Daoy (cell line): ENCODE measurements at regions not wholly inside any gene's neighbourhood (a gene's known extent, or its start where the extent isn't known, plus 50 kb on each side); places are given as distances from the start of the nearest gene placed in this dataset.

Source experiments
- DNase-seq: peaks from one replicate; pipeline ENCODE4 v3.0.0-alpha.2; 2015; ENCODE audit warnings: low read depth

DNA sequence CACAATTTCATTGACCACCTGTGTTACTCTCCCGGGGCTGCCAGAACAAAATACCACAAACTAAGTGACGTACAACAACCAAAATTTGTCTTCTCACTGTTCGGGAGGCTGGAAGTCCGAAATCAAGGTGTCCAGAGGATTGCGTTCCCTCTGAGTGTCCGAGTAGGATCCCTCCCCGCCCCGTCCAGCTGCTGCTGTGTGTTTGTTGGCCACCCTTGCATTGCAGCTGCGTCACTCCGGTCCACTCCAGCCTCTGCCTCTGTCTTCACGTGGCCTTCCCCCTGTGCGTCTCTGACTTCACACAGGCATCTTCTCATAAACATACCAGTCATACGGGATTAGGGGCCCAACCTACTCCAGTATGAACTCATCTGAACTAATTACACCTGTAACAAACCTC, 251.8 kb upstream of the SMIM21 start:
- peak; percentile 13 for DNase-seq

DNA sequence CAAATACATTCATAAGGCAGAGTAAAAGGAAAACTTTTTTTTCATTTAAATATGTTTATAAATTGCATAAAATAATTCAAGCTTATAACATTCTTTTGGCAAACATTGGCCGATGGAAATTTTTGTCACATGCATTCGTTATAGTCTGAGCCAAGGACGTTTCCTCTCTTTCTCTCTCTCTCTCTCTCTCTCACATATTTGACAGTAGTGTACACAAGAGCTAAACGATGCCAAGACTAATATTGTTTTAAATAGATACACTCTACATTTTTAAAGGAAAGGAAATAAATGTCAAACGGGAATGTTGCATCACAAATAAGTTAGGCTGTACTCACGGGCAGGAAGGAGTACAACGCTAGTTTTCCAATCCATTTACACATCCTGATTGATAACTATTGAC, 251.1 kb upstream of the SMIM21 start:
- no peak for DNase-seq

DNA sequence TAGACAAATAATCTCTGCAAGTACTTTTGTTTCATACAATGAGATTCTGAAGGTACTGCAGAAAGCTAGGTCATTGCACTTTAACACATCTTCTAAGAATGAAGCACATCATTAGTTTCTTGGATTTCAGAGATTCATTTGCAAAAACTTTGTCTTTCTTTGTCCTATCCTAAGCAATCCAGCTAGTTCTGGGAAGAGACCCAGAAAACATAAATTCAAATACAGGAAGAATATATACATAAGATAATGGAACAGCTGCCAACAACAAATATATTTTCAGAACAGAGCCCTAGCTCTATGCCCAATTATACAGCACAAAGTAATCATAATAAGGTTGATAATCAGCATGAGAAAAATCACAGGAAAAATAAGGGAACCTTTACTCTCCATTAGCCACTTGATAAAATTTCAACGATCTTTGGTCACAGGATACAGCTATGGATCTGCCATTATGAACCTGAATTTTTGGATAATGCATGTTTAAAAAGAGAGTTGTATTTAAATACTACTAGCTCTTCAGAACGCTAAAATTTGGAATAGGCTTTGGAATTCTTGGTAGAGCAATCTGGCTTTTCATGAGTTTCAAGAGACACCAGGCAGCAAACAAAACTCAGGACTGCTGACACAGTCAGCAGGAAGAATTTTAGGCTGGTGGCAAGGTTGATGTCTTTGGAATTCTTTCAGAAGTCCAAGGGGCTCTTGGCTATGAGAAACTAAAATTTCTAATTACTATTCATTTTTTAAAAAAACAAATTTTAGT, 250.4 kb upstream of the SMIM21 start:
- DNase-seq = no peak

DNA sequence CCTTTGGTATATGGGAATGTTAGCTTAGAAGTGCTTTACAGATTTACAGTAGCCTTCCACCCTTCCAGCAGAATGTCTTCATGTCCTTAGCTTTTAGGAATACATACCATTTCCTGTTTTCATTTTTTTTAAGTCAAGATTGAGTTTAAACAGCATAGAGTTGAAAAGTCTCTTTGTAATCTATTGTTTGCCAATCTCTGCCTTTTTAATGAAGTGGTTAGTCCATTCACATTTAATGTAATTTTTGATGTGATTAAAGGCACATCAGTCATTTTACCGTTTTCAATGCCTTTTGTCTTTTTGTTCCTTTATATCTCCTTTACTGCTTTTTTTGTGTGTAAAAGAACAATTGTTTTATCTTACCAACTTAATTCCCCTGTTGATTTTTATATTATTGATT, 233.4 kb upstream of the SMIM21 start:
- no peak for DNase-seq

DNA sequence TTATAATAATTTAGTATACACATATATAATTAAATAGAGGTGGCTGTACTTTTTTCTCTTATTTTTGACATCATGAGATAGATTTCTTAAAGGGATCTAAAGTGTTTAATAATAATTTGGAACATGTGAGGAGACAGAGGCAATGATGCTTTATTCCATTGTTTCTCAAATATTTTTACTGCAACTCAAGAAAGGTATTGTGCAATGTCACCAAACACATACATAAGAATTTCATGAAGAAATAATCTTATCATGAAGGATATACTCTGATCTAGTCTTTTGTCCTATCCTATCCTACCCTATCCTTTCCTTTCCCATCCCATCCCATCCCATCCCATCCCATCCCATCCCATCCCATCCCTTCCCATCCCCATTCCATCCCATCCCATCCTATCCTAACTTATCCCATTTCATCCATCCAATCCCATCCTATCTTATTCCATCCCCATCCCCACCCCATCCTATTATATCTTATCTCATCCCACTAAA, 232.1 kb upstream of the SMIM21 start:
- DNase-seq = no peak

DNA sequence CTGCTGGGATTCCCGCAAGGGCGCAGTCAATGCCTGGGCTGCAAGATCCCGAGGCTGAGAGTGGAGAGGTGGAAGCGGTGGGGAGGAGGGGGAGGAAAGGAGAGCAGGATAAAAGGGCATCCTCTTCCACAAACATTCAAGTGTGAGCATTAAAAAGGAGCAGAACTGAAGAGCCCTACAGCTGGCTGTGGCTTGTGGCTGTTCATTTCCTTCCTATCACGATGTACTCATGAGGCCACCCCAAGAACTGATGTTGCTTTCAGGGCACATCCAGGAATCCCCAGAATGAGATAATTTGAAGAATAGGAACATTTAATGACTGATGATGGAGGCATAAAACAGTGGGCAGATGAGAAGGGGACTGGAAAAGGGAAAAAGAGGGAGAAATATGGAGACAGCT, 230.8 kb upstream of the SMIM21 start:
- no peak for DNase-seq

DNA sequence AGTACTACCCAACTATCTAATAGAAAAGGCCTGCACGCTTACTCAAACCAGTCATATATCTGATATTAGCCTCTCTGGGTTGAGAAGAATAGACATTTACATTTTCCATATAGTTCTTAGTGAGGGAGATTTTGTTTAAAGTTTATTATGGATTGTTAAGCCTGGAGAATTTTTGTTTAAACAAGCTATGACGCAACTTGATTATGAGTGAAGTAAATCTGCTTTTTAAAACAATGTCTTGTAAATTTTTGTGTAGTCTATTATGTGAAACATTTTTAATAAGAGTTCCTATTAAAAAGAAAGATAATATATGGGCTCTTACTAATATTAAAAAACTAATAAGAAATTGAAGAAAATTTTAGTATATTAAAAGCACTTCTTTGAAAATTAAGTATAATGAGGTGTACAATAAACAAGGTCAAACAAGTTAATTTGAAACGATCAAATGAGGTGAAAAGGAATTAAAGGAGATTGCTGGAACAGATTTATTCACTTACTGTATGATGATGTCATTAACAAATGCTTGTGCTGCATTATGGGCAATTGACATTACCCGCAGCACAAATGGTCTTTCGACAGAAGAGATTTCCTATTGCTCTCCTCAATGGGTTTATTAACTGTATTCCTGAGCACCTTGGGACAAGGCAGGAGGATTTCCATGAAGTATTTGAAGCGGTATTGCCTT, 229.2 kb upstream of the SMIM21 start:
- DNase-seq = no peak

DNA sequence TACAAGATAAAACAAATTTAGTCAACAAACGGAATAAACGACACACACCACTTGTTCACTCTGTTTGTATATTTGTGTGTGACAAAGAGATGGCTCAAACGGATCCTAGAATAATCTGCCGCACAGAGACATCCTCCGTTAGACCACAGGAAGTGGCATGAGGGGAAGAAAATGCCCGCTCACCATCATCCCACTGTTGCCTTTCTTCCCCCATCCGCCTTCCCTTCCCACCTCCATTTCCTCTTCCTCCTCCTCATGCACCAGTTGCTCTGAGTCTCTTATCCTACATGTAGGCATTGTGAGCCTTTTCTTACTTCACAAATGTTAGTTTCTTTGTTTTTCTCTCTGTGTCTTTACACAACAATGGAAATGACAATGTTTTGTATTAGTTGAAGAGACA, 228.5 kb upstream of the SMIM21 start:
- no peak for DNase-seq

DNA sequence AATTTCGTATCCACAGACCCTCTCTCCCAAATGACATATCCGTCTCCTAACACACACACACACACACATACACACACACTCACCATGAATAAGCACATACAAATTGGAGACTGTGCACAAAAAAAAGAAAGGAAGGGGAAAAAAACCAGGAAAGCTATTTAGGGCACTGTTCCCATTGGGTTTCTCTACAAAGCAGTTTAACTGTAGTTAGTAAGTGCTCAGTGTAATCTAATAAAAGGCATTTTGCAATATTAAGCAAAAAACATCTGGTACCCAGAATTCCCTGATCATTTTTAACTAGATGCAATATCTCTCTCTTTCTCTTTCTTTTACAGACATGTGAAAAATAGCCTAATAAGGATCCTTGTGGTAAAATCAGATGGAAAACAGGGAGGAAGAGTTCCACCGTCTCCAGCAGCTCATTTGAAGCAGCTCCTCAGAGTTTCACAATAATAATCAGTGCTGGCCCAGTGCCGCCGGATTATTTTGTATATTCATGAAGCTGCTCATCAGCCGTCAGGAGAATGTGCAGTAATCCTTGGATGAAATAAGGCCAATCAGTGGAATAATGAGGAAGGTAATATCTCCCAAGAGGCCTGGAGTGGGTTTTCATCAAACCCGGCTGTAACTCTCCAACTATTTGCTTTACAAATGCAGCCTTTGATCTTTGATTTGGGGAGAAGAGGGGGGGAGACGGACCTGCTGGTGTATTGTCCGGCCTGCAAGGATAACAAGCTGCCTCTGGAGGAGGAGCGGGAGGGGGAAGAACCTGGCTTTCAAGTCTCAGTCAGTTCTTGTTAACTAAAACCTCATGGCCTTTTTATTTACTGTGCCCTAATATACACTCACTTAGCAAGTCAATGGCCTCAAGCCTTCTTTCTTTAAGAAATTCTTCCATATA, 227.6 kb upstream of the SMIM21 start:
- no peak for DNase-seq

DNA sequence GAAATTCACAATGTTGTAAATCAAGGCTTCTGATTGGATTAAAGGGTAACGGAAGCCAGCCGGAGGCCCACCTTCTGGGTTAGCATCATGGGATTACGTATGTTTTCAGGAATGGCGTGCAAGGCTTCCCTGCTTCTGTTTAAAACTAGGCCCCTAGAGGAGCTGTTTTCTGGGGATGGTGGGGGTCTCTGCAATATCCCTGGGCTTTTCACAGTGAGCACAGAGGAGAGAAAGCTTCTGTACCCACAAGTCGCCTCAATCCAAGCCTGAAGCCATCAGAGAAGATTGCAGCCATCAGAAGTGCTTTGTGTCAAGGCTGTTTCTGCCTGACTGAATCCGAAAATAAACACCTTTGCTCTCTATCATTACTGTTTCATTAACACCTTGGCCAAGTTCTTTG, 226.9 kb upstream of the SMIM21 start:
- DNase-seq = no peak

DNA sequence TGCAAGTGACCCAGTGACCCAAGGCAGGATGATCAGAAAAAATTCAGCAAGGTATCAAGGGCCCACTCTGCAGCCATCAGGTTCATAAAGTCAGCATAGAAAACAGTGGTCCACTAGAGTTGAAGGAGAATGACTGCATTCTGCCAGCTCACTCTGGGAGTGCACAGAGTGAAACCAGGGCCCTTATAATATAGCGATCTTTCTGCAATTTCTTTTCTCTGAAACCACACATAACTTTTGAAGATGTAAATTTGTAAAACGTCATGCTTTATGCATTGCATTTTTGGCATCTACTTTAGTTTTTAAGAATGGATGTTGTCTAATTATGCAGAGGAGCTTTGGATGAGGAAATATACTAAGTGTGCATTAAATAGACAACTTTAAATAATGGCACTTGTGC, 225.0 kb upstream of the SMIM21 start:
- DNase-seq = no peak

DNA sequence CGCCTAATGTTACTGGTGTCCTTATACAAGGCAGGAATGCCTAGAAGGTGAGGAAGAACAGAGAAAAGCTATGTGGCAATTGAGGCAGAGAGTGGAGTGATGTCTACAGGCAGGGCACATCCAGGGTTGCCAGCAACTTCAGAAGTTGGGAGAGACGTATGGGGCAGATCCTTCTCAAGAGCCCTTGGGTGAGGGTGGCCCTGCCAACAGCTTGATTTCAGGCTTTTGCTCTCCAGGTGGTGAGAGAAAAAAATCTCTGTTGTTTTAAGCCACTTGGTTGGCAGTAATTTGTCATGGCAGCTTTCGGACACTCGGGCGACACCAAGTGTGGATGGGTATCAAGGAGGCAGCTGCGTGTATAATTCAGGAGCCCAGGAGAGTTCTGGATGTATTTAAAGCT, 217.4 kb upstream of the SMIM21 start:
- DNase-seq = no peak

DNA sequence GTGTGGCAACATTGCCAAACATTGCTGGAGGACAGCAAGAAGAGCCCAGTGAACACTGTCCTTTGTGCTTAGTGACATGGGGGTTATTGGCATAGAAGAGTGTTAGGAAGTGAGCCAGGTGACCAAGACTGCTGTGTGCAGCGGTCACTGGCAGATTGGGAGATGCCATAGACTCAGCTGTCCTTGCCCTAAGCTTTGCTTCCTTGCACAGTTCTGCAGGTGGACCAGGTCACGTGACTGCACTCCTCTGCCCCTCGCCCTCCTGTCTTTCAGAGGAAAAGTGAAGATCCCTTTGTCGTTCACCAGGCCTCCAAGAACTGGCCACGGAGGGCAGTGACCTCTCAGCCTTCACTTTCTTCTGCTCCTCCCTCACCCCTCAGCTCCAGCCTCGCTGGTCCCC, 215.6 kb upstream of the SMIM21 start:
- DNase-seq = no peak

DNA sequence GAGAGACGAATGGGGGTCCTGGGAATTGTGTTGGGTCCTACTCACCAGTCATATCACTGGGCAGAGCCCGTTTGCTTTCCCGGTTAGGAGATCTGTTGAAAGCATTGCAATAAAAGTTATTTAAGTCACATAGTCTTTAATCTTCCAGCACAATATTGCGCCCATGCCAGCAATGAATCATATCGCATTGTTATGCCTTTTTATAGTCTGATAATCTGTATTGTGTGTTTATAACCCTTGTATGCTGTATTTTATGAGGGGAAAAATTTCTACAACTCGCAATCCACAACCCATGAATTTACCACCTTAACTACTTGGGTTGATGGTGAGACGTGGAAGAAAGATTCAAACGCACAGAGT, 211.9 kb upstream of the SMIM21 start:
- no peak for DNase-seq

DNA sequence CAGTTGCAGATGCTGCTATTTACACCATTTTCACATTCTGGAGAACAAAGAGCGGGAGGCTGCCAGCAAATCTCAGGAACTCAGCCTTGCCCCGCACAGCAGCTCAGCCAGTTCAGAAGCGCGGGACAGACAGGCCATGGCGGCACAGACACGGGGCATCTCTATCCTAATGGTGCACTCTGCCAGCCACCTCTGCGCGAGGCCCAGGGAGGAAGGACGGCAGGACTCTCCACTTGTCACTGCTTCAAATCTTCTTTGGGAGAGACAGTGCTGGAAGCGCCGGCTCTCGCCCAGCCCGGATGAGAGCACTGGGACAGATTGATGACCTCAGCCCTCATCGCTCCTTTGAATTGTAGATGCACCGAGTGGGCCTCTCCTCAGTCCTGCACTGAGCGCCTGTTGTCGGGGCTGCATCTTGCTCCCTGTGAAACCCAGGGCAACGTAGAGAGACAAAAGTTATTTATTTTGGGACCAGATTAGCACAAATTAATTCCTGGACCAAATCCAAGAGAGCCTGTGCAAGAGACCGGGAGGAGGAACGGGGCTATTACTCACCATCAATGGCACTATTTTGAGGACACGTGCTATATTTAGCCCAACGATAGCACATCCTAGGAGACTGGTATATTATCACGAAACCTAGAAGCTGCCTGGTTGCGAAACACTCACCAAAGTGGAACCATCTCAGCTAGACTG, 211.4 kb upstream of the SMIM21 start:
- DNase-seq = peak; percentile 48

DNA sequence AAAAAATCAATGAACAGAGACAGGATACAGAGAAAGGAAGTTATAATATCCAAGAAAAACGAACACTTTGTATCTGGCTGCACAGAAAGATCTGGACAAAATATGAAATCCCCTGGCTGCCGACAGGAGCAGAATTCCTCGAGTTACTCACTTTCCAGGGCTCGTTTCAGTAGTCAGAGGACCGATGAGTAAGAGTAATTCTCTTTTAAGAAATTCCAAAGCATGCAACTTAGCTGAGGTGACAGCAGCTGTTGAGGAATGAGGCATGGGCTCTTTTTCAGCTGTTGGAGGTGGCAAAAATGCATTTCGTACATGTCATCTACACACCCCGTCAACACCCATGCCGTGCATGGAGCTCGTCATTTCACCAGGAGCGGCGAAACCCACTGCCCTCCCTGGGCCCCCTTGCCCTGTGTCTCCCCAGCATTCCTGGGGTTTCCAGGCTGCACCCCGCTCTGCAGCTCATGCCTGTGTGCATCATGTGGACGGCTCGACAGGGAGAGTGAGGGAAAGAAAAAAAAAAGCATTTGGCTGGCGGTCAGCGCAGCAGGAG, 210.8 kb upstream of the SMIM21 start:
- DNase-seq = peak; percentile 55

DNA sequence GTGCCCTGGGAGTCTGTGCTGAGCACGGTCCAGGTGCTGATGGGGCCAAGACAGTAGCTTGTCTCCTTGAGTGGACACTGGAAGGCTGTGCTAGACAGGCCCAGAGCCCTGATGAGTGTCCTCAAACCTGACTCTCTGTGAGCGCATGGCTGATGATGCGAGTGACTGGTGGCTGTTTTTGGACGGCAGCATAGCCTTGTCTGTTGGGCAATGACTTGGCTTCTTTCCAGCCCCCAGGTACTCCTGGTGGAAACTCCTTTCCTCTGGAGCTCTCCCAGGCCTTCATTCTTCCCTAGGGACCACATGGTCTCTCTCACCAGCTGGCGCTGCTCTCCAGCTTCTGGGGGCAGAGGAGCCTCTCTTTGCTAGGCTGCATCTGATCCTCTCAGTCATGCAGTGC, 207.6 kb upstream of the SMIM21 start:
- DNase-seq = no peak

DNA sequence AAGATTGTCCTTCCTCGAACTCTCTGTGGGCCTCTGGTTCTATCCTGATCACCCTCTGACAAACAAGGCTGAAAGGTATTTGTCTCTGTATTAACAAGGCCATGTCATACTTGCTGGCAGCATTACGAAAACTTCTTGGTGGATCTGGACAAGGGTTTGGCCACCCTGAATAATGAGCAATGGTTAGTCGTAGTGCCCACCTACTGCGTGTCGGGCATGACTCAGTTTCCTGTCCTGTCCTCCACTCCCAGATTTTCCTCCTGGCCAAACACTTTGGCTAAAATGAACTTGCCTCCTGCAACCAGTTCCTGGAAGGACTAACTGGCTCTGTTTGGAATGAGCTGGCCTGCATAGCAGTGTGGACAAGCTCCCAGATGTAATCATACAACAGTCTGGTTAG, 198.5 kb upstream of the SMIM21 start:
- DNase-seq = peak; percentile 43

DNA sequence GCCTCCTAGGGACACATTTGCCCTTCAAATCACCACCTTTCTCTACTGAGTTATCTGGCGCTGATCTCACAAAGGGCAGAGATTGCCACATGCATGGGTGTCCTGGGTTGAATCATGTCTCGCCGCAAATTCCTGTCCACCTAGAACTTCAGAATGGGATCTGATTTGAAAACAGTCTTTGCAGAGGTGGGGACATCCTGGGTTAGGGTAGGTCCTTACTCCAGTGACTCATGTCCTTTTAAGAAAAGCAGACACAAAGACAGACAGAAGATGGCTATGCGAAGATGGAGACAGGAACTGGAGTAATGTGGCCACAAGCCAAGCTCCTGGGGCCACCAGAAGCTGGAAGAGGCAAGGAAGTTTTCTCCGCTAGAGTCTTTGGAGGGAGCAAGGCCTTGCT, 197.4 kb upstream of the SMIM21 start:
- DNase-seq = peak; percentile 81

DNA sequence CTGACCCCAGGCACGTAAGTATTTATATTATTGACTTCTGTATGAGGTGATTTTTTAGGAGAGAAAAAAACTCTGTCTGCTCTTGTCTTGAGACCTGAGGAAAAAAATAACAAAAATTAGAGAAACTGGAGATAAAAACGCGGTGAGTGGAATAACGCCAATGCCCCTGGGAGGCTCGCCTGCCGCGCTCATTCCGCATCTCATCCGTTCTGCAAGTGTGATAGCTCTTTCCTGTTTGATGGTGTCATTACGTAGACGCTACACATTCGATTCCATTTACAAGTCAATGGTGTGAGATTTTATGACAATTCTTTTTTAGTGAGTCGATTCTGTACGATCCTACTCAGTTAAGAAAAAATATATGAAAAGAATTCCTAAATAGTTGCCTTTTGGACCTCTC, 194.3 kb upstream of the SMIM21 start:
- DNase-seq = no peak

DNA sequence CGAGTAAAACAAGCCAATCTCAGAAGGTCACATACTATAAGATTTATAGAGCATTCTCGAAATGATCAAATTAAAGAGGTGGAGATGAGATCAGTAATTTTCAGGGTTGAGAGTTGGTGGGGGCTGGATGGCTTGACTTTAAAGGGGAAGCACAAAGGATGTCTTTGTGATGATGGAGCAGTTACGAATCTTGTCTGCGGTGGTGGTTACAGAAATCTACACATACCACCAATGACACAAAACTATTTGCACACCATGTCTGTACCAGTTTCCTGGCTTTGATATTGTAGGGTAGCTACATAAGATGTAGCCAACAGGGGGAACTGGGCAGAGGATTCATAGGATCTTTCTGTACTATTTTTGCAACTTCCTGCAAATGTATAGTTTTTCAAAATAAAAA, 190.6 kb upstream of the SMIM21 start:
- DNase-seq = peak; percentile 57

DNA sequence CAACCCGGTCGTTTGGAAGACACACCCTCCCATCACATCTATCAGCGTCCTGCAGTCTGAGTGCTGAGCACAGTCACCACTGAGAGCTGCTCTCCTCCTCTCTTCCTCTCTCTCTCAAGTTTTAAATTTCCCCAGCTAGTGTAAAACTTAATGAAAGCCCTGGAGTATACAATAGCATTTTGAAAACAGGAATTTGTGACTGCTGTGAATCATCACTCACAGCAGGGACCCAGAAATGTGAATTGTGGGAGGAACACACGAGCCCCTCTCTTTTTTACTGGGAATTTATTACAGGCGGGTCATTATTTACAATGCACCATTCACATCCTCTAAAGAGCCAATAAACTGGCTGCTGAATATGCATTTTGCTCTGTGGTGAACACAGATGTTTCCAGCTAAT, 185.0 kb upstream of the SMIM21 start:
- DNase-seq = no peak
